Peyer's patch (tissue), 4 donors: ENCODE measurements at regions not wholly inside any gene's neighbourhood (a gene's known extent, or its start where the extent isn't known, plus 50 kb on each side); places are given as distances from the start of the nearest gene placed in this dataset.

Experiments
- DNase-seq, 3 donors: peaks; one replicate each; pipeline ENCODE4 v3.0.0-alpha.2; 2017 to 2019
- H3K27ac ChIP-seq, 4 donors: fragments of 200-600 bp; sonication (generic); one replicate each; pipeline ENCODE4 v1.5.1; 2016 to 2019
- H3K27me3 ChIP-seq, 2 donors: fragments of 200-600 bp; sonication (generic); one replicate each; pipeline ENCODE4 v1.5.1; 2019
- H3K36me3 ChIP-seq, 3 donors: fragments of 200-600 bp; sonication (generic); one replicate each; pipeline ENCODE4 v1.5.1; 2016 to 2019
- H3K4me1 ChIP-seq, 4 donors: fragments of 200-600 bp; sonication (generic); one replicate each; pipeline ENCODE4 v1.5.1; 2016 to 2019
- H3K4me3 ChIP-seq, 4 donors: fragments of 200-600 bp; sonication (generic); 1 replicate in 3 of 4; 2 replicates in 1 of 4; pipeline ENCODE4 v1.5.1; 2016 to 2019; ENCODE audit warnings: mild to moderate bottlenecking in 1 of 4
- H3K9me3 ChIP-seq, 4 donors: fragments of 200-600 bp; sonication (generic); one replicate each; pipeline ENCODE4 v1.5.1; 2016 to 2019; ENCODE audit warnings: mild to moderate bottlenecking in 1 of 4
- CTCF ChIP-seq, 6 experiments: fragments of 450-650 bp in 4 of 6; fragments of 200-600 bp in 2 of 6; sonication (generic) in 1 of 6; IDR thresholded peaks; one replicate each; pipeline ENCODE4 v1.5.1; 2017 to 2019; ENCODE audit warnings: antibody characterized with exemption in 6 of 6, mild to moderate bottlenecking in 3 of 6, moderate library complexity in 1 of 6
- POLR2A ChIP-seq, 2 donors: fragments of 450-650 bp; IDR thresholded peaks; one replicate each; pipeline ENCODE4 v1.5.1; 2017; ENCODE audit warnings: antibody characterized with exemption in 2 of 2, mild to moderate bottlenecking in 2 of 2, moderate library complexity in 2 of 2

DNA sequence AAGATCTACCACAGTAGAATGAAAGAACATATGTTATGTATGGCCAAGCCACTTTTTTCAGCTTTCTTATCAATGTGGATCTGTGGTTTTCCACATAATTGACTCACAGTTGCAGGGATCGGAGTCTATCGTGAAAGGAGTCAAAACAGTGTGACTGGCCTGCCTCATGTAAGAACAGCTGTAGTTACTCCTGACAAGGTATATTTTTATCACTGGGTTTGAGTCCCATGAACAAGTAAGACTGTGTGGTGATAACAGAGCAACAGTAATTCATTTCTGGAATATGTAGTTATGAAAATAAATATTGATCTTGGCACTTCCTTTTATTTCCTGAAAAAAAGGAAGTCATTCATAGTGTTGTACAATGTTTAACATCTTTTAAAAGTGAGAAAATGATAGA lies 416.6 kb downstream of the KLF12 start:
- H3K27ac ChIP-seq, result no peak overlapping the region
- peaks cover 0 to 5% (median 0%) of the 10 kb centered on the region in 3 donors for H3K36me3 ChIP-seq
- TF ChIP-seq POLR2A (IDR thresholded peaks at IDR 0.05) (no peak), CTCF (IDR thresholded peaks at IDR 0.05) (no peak)
- H3K4me1 ChIP-seq, result peaks cover 0 to 9% (median 0%) of the 10 kb centered on the region in 4 donors
- no peak overlapping the region for H3K4me3 ChIP-seq
- no peaks in the 10 kb centered on the region for H3K27me3 ChIP-seq
- H3K9me3 ChIP-seq, result no peaks in the 10 kb centered on the region
- no peak for DNase-seq

- Histone ChIP-seq H3K4me3 (no peak overlapping the region), H3K4me1 (peaks cover 0 to 9% (median 0%) of the 10 kb centered on the region in 4 donors), H3K9me3 (no peaks in the 10 kb centered on the region), H3K27me3 (no peaks in the 10 kb centered on the region), H3K27ac (peak overlapping the region in 2 of 4 donors; percentile 30 to 43), H3K36me3 (peaks cover 0 to 5% (median 0%) of the 10 kb centered on the region in 3 donors)
- no peak for TF ChIP-seq CTCF (IDR thresholded peaks at IDR 0.05)
- no peak for TF ChIP-seq POLR2A (IDR thresholded peaks at IDR 0.05)
- DNase-seq, result no peak
Observed at GRCh38 chr13:73715911-73716510, 418.2 kb downstream of the KLF12 start.

DNA sequence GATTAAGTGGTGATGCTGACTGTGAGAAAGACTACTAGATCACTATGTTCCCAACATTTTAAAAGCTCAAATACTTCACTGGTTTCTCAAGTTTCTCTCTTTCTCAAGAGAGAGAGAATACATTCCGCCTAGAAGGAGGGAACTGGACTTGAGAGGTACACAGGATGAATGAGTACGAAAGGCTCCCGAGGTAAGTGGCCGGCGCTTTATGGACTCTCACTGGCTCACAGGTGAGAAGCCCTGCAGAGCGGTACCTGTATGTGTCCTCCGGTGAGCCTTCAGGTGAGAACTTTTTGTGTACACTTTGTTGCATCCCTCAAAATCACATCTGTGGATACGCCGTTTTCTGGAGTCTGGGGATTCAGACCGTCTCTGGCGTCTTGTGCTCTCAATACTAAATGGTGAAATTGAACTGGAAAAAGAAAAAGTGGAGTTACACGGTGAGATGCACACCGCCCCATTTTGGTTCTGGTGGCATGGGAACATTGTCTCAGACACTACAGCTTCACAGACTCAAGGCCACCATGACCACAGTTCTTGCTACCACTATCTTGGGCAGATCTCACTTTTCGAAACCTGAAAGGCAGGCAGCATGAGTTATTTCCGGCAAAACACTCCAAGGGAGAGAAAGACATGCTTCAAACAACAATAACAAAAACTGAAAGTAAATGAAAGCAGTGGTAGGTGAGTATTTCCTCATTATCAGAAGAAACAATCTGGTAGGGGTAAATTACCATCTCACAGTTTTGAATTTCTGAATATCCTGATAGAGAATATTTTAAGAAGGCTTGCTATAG lies 418.9 kb downstream of the KLF12 start:
- peak in 1 of 3 donors; percentile 25 for DNase-seq
- H3K4me3 ChIP-seq, result no peak overlapping the region
- H3K27ac ChIP-seq, result peak overlapping the region in 2 of 4 donors; percentile 30 to 48
- no peaks in the 10 kb centered on the region for H3K9me3 ChIP-seq
- no peaks in the 10 kb centered on the region for H3K27me3 ChIP-seq
- H3K36me3 ChIP-seq, result peaks cover 0 to 5% (median 0%) of the 10 kb centered on the region in 3 donors
- peaks cover 0 to 9% (median 0%) of the 10 kb centered on the region in 4 donors for H3K4me1 ChIP-seq
- TF ChIP-seq POLR2A (IDR thresholded peaks at IDR 0.05), result no peak
- no peak for TF ChIP-seq CTCF (IDR thresholded peaks at IDR 0.05)

GRCh38 chr13:73714522-73714921 lies 419.7 kb downstream of the KLF12 start:
- no peak for DNase-seq
- no peaks in the 10 kb centered on the region for H3K27me3 ChIP-seq
- H3K4me3 ChIP-seq, result no peak overlapping the region
- no peaks in the 10 kb centered on the region for H3K9me3 ChIP-seq
- H3K36me3 ChIP-seq, result peaks cover 0 to 5% (median 0%) of the 10 kb centered on the region in 3 donors
- H3K4me1 ChIP-seq, result peaks cover 0 to 9% (median 0%) of the 10 kb centered on the region in 4 donors
- TF ChIP-seq POLR2A (IDR thresholded peaks at IDR 0.05), result no peak
- H3K27ac ChIP-seq, result no peak overlapping the region

DNA sequence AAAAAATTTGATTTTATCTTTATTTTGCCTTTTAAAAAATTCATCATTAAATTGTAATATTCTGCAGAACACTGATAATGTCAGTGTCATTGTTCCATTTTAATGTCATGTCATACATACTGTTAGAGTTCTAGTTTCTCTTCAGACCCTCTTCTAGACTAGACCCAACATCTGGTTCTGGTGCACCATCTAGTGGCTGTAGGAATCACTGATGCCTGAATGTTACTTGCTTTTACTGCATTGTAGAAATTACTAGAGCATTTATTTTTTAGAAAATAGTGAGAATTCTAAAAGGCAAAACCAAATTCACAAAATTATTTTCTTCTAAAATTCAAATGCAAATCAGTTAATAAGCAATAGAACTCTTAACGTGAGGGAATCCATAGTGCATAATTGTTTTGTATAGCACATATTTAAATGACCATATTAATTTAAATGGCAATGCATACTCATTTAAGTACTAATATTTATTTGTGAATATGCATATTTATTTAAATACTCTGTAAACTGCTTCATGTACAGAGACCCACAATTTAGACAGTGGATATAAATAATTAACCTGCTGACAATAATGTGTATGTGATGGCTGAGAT lies 425.7 kb downstream of the KLF12 start:
- peak in 1 of 3 donors; percentile 79 for DNase-seq
- TF ChIP-seq CTCF (IDR thresholded peaks at IDR 0.05) (peak; percentile 21 to 98 (median 76)), POLR2A (IDR thresholded peaks at IDR 0.05) (no peak)
- Histone ChIP-seq H3K27me3 (no peaks in the 10 kb centered on the region), H3K36me3 (no peaks in the 10 kb centered on the region), H3K9me3 (no peaks in the 10 kb centered on the region), H3K27ac (no peak overlapping the region), H3K4me3 (no peak overlapping the region), H3K4me1 (peaks cover 0 to 6% (median 0%) of the 10 kb centered on the region in 4 donors)

DNA sequence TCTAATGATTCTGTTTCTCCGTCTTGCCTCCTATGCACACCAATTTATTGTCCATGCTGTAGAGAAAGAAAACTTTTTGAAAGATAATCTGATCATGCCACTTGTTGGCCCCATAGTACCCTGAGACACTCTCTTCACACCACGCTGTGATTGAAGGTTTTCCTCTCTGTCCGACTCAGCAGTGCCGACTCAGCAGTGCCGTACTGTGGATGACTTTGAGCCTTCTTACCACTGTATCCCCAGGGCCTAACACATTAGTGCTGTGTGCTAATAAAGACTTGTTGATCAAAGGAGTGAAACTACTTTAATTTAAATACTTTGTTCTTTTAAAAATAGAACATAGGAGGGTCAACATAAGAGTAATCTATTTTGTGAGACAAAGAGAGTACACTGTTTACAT lies 429.6 kb downstream of the KLF12 start:
- no peaks in the 10 kb centered on the region for H3K9me3 ChIP-seq
- no peak for DNase-seq
- no peak overlapping the region for H3K27ac ChIP-seq
- H3K36me3 ChIP-seq, result no peaks in the 10 kb centered on the region
- H3K27me3 ChIP-seq, result no peaks in the 10 kb centered on the region
- peaks cover 0 to 6% (median 0%) of the 10 kb centered on the region in 4 donors for H3K4me1 ChIP-seq
- TF ChIP-seq POLR2A (IDR thresholded peaks at IDR 0.05) (no peak), CTCF (IDR thresholded peaks at IDR 0.05) (no peak)
- H3K4me3 ChIP-seq, result no peak overlapping the region
